Activated B cell treated with CpG ODN at 0.5 μM for 24 hours (primary cell): ENCODE measurements at regions not wholly inside any gene's neighbourhood (a gene's known extent, or its start where the extent isn't known, plus 50 kb on each side); places are given as distances from the start of the nearest gene placed in this dataset.

ENCODE experiments used
- ATAC-seq: fragments of 200-7000 bp; cut with Tn5 transposase; one replicate; pipeline ENCODE4 v1.10.0; 2021; ENCODE audit warnings: low read depth, mild to moderate bottlenecking, moderate library complexity
- CTCF ChIA-PET: fragments of 350-600 bp; sonication (Branson Sonifier 250); formaldehyde crosslinking; loops from one replicate; lab custom pipeline; 2021; ENCODE audit warnings: antibody characterized with exemption; lab: Charles Lee
- POLR2A ChIA-PET: fragments of 350-600 bp; sonication (Branson Sonifier 250); formaldehyde crosslinking; loops from one replicate; lab custom pipeline; 2021; ENCODE audit warnings: antibody characterized with exemption; lab: Charles Lee
- DNase-seq: peaks from one replicate; pipeline ENCODE4 v3.0.0; 2022
- H3K27ac Mint-ChIP-seq: one replicate; pipeline ENCODE4 v1.8.0; 2020; ENCODE audit warnings: mixed read lengths
- H3K27me3 Mint-ChIP-seq: one replicate; pipeline ENCODE4 v1.8.0; 2021; ENCODE audit warnings: mixed read lengths
- H3K36me3 Mint-ChIP-seq: one replicate; pipeline ENCODE4 v1.8.0; 2021; ENCODE audit warnings: low read depth, mixed read lengths
- H3K4me1 Mint-ChIP-seq: one replicate; pipeline ENCODE4 v1.8.0; 2021; ENCODE audit warnings: mixed read lengths
- H3K4me3 Mint-ChIP-seq: one replicate; pipeline ENCODE4 v1.8.0; 2020; ENCODE audit warnings: mild to moderate bottlenecking, mixed read lengths
- H3K9me3 Mint-ChIP-seq: one replicate; pipeline ENCODE4 v1.8.0; 2020; ENCODE audit warnings: mixed read lengths
- intact Hi-C: fragments of 100-400 bp; cut with micrococcal nuclease; formaldehyde crosslinking; loops from one replicate; pipeline ENCODE4 v1.15.1; 2024
- TF ChIP-seq, protein P1 (sequence below): fragments of 200-600 bp; IDR thresholded peaks from one replicate; pipeline ENCODE4 v1.8.0; 2022; ENCODE audit warnings: antibody characterized with exemption, mild to moderate bottlenecking

DNA sequence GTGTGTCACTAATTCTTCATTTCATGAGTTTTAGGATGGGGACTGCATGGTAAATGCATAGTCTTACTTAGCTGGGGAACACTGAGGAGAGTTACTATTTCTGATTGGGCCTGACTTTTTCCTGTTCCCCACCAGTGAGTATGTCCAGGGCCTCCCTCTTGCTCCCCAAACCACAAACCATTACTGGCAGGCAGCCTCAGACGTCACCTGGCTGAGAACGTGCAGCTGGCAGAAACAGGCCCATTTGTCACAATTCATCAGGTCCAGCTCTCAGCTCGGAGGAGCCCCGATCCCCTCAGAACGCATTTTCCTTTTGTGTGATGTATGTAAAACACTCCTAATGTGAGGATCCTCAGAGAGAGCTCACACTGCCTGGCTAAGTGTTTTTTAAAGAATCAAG lies 71.7 kb upstream of the SIX3 start:
- ChIA-PET POLR2A (no interaction called here), CTCF (no interaction called here)
- H3K36me3 Mint-ChIP-seq, result no peaks in the 10 kb centered on the region
- no peak for DNase-seq
- H3K9me3 Mint-ChIP-seq, result no peaks in the 10 kb centered on the region
- no peak overlapping the region for H3K4me3 Mint-ChIP-seq
- TF ChIP-seq, protein P1, sequence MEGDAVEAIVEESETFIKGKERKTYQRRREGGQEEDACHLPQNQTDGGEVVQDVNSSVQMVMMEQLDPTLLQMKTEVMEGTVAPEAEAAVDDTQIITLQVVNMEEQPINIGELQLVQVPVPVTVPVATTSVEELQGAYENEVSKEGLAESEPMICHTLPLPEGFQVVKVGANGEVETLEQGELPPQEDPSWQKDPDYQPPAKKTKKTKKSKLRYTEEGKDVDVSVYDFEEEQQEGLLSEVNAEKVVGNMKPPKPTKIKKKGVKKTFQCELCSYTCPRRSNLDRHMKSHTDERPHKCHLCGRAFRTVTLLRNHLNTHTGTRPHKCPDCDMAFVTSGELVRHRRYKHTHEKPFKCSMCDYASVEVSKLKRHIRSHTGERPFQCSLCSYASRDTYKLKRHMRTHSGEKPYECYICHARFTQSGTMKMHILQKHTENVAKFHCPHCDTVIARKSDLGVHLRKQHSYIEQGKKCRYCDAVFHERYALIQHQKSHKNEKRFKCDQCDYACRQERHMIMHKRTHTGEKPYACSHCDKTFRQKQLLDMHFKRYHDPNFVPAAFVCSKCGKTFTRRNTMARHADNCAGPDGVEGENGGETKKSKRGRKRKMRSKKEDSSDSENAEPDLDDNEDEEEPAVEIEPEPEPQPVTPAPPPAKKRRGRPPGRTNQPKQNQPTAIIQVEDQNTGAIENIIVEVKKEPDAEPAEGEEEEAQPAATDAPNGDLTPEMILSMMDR, result no peak
- intact Hi-C loops, result no loop called here
- ATAC-seq, result no peak
- no peaks in the 10 kb centered on the region for H3K4me1 Mint-ChIP-seq
- no peak overlapping the region for H3K27ac Mint-ChIP-seq
- peaks cover 2% of the 10 kb centered on the region for H3K27me3 Mint-ChIP-seq

DNA sequence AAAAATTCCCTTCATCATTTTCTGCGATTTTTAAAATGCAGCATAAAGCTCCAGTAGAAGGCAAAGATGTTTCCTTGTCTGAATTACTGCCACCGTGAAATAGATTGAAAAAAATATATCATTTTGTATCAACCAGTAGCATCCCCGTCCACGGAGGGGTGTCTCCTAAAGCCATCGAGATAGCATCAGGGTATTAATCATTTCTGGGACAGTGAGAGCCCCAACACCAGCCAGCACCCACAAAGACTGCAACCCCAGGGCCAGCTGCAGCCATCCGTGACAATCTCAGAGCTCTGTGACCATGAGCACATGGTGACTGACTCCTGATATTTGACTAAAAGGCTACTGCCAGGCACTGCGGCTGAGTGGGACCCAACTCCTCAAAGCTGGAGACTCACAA lies 64.1 kb upstream of the SIX3 start:
- no peak for DNase-seq
- no peak for ATAC-seq
- no peaks in the 10 kb centered on the region for H3K36me3 Mint-ChIP-seq
- H3K4me1 Mint-ChIP-seq, result no peaks in the 10 kb centered on the region
- peaks cover 16% of the 10 kb centered on the region for H3K27me3 Mint-ChIP-seq
- no peak overlapping the region for H3K4me3 Mint-ChIP-seq
- intact Hi-C loops, result no loop called here
- no peak overlapping the region for H3K27ac Mint-ChIP-seq
- peaks cover 10% of the 10 kb centered on the region for H3K9me3 Mint-ChIP-seq
- ChIA-PET CTCF (no interaction called here), POLR2A (no interaction called here)
- TF ChIP-seq, protein P1, result no peak

DNA sequence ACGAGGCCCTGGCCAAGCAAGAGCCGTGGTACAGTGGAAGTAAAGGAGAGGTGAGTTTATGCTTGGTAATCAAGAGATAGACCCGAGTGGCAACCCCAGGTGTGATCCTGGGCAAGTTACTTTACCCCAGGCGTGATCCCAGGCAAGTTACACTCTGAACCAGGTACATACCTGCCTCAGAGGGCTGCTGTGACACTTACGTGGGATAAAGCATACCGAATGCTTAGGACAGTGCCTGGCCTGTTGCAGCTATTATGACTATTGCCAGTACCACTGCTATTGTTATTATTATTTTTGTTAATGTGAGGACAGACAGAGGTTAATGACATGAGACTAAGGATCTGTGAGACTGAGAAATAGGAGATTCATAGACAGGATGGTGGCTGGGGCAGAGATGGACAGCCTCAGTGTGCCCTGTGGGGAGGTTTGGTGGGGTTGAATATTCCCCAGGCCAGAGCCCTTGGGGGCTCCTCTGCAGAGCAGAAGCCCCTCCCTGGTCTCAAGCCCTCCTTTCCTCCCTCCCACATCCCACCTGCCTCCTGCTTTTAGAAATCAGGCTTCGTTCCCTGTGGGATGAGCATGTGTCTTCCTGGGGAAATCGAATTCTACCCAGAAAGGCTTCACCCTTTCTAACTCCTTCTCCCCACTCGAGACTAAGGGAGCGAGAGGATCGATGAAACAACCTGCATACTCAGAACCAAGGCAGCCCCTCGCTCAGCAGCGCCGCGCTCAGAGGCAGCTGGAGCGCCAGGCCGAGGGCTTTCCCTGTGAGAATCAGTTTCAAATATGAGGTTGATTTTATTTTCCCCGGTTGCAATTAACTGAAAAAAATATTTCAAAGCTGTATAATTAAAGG lies 62.0 kb upstream of the SIX3 start:
- intact Hi-C loops, result no loop called here
- CTCF ChIA-PET, result no interaction called here
- H3K9me3 Mint-ChIP-seq, result peaks cover 10% of the 10 kb centered on the region

DNA sequence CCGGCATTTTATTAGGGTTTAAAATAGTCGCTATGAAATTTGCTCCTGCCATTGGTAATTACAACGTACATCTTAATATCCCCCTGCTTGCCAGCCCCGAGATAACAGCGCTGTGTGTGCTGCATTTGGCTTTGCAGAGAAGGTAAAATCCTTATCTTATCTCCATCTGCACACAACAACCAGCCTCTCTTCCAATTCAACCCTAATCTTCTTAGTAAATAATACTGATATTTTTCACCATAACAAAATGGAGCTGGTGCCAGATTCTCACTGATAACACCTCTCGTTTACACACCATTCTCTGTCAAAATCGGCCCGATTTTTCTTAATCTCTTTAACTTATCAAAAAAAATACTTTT lies 61.4 kb upstream of the SIX3 start:
- no peak for ATAC-seq

More for the DNA sequence above, 62.0 kb upstream of the SIX3 start:
- Mint-ChIP-seq H3K36me3 (no peaks in the 10 kb centered on the region), H3K27me3 (peaks cover 19% of the 10 kb centered on the region), H3K4me3 (no peak overlapping the region), H3K27ac (no peak overlapping the region), H3K4me1 (no peaks in the 10 kb centered on the region)
- TF ChIP-seq, protein P1, result no peak
- POLR2A ChIA-PET, result no interaction called here
- DNase-seq (no peak), ATAC-seq (no peak)

DNA sequence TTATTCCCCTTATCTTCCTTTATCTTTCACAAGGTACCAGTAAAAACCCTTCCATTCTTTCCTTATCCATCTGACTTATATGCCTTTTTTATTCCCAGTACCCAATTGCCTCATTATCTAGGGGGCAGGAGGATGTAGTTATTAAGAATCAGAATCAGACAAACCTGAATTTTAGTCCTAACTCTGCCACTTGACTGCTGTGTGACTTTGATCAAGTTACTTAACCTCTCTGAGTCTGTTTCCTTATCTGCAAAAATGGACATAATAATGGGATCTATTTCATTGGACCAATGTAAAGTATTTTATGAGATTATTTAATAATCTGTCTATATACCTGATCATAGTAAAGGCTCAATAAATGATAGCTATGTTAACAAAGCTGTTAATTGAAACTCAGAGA lies 59.6 kb upstream of the SIX3 start:
- TF ChIP-seq, protein P1, result no peak
- Mint-ChIP-seq H3K27ac (no peak overlapping the region), H3K4me1 (no peaks in the 10 kb centered on the region), H3K27me3 (peaks cover 11% of the 10 kb centered on the region), H3K36me3 (no peaks in the 10 kb centered on the region), H3K9me3 (no peaks in the 10 kb centered on the region), H3K4me3 (no peak overlapping the region)
- ChIA-PET POLR2A (no interaction called here), CTCF (no interaction called here)
- DNase-seq (no peak), ATAC-seq (no peak)
- intact Hi-C loops, result no loop called here

More for the DNA sequence above, 61.4 kb upstream of the SIX3 start:
- DNase-seq, result no peak
- no peak overlapping the region for H3K4me3 Mint-ChIP-seq
- ChIA-PET CTCF (no interaction called here), POLR2A (no interaction called here)
- peaks cover 20% of the 10 kb centered on the region for H3K27me3 Mint-ChIP-seq
- no peaks in the 10 kb centered on the region for H3K4me1 Mint-ChIP-seq
- no peak overlapping the region for H3K27ac Mint-ChIP-seq
- H3K9me3 Mint-ChIP-seq, result peaks cover 9% of the 10 kb centered on the region
- no peaks in the 10 kb centered on the region for H3K36me3 Mint-ChIP-seq
- TF ChIP-seq, protein P1, result no peak
- intact Hi-C loops, result no loop called here
